Hepatocyte (in vitro differentiated cells): ENCODE measurements at regions not wholly inside any gene's neighbourhood (a gene's known extent, or its start where the extent isn't known, plus 50 kb on each side); places are given as distances from the start of the nearest gene placed in this dataset.

Source experiments
- DNase-seq: peaks from one replicate; pipeline ENCODE4 v3.0.0-alpha.2; 2016; ENCODE audit warnings: low spot score
- H2AFZ ChIP-seq: fragments of 200-600 bp; sonication (generic); 2 replicates; pipeline ENCODE4 v1.6.0; 2016; ENCODE audit warnings: antibody characterized with exemption, mild to moderate bottlenecking
- H3K27ac ChIP-seq: fragments of 200-600 bp; sonication (generic); 2 replicates; pipeline ENCODE4 v1.5.1; 2016; ENCODE audit warnings: mild to moderate bottlenecking
- H3K27me3 ChIP-seq: fragments of 200-600 bp; sonication (generic); 2 replicates; pipeline ENCODE4 v1.6.1; 2016
- H3K36me3 ChIP-seq: fragments of 200-600 bp; sonication (generic); replicated peaks from 2 replicates; pipeline ENCODE4 v1.5.1; 2016; ENCODE audit warnings: low read depth; ENCODE audit not compliant: insufficient read depth
- H3K4me1 ChIP-seq: fragments of 200-600 bp; sonication (generic); 2 replicates; pipeline ENCODE4 v1.5.1; 2016; ENCODE audit warnings: mild to moderate bottlenecking, moderate library complexity; ENCODE audit not compliant: insufficient read depth
- H3K4me2 ChIP-seq: fragments of 200-600 bp; sonication (generic); 2 replicates; pipeline ENCODE4 v1.6.0; 2016
- H3K4me3 ChIP-seq: fragments of 200-600 bp; sonication (generic); 2 replicates; pipeline ENCODE4 v1.5.1; 2016; ENCODE audit warnings: mild to moderate bottlenecking
- H3K79me2 ChIP-seq: fragments of 200-600 bp; sonication (generic); 2 replicates; pipeline ENCODE4 v1.6.0; 2017; ENCODE audit warnings: mild to moderate bottlenecking
- H3K9me2 ChIP-seq: fragments of 200-600 bp; sonication (generic); replicated peaks from 2 replicates; pipeline ENCODE4 v1.6.0; 2017; ENCODE audit warnings: mild to moderate bottlenecking; ENCODE audit not compliant: insufficient read depth
- H3K9me3 ChIP-seq: fragments of 200-600 bp; sonication (generic); 2 replicates; pipeline ENCODE4 v1.5.1; 2016; ENCODE audit warnings: low read depth, mild to moderate bottlenecking
- H4K20me1 ChIP-seq: fragments of 200-600 bp; sonication (generic); 2 replicates; pipeline ENCODE4 v1.6.0; 2016; ENCODE audit warnings: mild to moderate bottlenecking; ENCODE audit not compliant: insufficient read depth, poor library complexity, severe bottlenecking
- EZH2 ChIP-seq: fragments of 200-600 bp; sonication (generic); IDR thresholded peaks from 2 replicates; pipeline ENCODE4 v1.6.1; 2016; ENCODE audit warnings: antibody characterized with exemption, mild to moderate bottlenecking, borderline replicate concordance
- EZH2phosphoT487 ChIP-seq: fragments of 200-600 bp; sonication (generic); IDR thresholded peaks from one replicate; pipeline ENCODE4 v1.6.1; 2018; ENCODE audit warnings: antibody characterized with exemption, mild to moderate bottlenecking, low read depth, moderate library complexity; ENCODE audit not compliant: unreplicated experiment, severe bottlenecking
- WGBS: methylation state at CpG from one replicate; pipeline ENCODE4 v1.1.6; 2016; ENCODE audit warnings: low lambda C conversion rate; ENCODE audit errors: missing lambda C conversion rate; 5-methylcytosine and 5-hydroxymethylcytosine counted together
- TF ChIP-seq, protein P1 (sequence below): fragments of 200-600 bp; sonication (generic); IDR thresholded peaks from 2 replicates; pipeline ENCODE4 v1.5.1; 2016; ENCODE audit warnings: antibody characterized with exemption, mild to moderate bottlenecking; ENCODE audit not compliant: poor library complexity

GRCh38 chr3:196147116-196147515 lies 64.1 kb downstream of the ZDHHC19 start:
- Histone ChIP-seq H3K27me3 (no peaks in the 10 kb centered on the region), H3K4me3 (no peak overlapping the region), H3K79me2 (no peaks in the 10 kb centered on the region), H3K4me2 (no peak overlapping the region), H4K20me1 (no peaks in the 10 kb centered on the region), H3K4me1 (no peaks in the 10 kb centered on the region), H3K9me3 (no peaks in the 10 kb centered on the region), H2AFZ (no peak overlapping the region), H3K9me2 (no peaks in the 10 kb centered on the region), H3K36me3 (no peaks in the 10 kb centered on the region), H3K27ac (no peak overlapping the region)
- TF ChIP-seq EZH2phosphoT487 (no peak), EZH2 (no peak)
- TF ChIP-seq, protein P1, sequence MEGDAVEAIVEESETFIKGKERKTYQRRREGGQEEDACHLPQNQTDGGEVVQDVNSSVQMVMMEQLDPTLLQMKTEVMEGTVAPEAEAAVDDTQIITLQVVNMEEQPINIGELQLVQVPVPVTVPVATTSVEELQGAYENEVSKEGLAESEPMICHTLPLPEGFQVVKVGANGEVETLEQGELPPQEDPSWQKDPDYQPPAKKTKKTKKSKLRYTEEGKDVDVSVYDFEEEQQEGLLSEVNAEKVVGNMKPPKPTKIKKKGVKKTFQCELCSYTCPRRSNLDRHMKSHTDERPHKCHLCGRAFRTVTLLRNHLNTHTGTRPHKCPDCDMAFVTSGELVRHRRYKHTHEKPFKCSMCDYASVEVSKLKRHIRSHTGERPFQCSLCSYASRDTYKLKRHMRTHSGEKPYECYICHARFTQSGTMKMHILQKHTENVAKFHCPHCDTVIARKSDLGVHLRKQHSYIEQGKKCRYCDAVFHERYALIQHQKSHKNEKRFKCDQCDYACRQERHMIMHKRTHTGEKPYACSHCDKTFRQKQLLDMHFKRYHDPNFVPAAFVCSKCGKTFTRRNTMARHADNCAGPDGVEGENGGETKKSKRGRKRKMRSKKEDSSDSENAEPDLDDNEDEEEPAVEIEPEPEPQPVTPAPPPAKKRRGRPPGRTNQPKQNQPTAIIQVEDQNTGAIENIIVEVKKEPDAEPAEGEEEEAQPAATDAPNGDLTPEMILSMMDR = no peak
- no peak for DNase-seq
- 89% methylated on average over 2 of the region's 2 CpGs for WGBS

DNA sequence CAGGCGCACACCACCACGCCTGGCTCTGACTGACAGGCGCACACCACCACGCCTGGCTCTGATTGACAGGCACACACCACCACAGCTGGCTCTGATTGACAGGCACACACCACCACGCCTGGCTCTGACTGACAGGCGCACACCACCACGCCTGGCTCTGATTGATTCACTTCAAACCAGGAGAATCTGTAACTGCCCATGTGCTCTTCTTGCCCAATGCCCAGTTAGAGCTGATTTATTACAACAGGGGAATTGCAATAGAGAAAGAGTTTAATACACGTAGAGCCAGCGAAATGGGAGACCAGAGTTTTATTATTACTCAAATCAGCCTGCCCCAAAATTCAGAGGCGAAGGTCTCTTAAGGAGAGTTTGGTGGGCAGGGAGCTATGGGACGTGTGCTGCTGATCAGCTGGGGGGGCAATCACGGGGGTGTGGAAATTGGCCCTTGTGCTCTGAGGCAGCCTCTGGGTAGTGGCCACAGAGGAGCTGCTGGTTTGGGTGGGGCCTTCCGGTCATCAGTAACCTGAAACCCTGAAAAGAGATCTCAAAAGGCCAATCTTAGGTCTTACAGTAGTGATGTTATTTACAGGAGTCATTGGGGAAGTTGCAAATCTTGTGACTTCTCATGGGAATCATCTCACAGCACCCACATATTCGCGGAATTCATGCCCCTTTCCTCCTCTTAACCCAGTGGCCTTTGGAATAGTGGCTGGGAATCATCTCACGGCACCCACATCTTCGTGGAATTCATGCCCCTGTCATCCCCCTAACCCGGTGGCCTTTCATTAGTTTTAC lies 63.8 kb upstream of the TFRC start:
- 91% methylated on average over 14 of the region's 18 CpGs for WGBS

DNA sequence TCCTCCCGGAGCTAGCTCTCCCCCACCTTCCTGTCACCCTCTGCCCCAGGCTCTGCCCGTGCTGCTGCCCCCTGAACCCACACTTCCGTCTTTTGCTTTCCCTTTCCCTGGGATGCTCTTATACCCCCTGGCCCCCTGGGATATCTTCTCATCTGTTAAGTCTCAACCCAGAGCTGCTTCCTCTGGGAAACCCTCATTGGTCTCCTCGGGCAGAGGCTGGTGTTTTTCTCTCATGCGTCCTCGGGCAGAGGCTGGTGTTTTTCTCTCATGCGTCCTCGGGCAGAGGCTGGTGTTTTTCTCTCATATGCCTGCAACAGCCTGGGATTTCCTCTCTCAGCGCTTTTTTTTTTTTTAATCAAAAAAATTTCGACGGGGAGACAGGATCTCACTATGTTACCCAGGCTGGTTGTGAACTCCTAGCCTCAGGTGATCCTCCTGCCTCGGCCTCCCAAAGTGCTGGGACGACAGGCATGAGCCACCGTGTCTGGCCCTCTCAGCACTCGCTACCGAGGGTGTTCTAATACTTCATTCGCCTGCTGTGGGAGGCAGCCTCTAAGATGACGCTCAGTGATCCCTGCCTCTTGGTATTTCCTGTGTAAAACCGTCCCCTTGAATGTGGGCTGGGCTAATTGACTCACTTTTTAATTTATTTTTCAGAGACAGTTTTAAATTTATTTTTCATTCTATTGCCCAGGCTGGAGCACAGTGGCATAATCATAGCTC lies 62.7 kb upstream of the TFRC start:
- H3K27ac ChIP-seq = no peak overlapping the region
- 89% methylated on average over 19 of the region's 19 CpGs for WGBS
- no peaks in the 10 kb centered on the region for H3K9me3 ChIP-seq
- no peak overlapping the region for H3K4me2 ChIP-seq
- H3K4me1 ChIP-seq = no peaks in the 10 kb centered on the region
- no peak overlapping the region for H3K4me3 ChIP-seq
- TF ChIP-seq EZH2phosphoT487 = no peak
- TF ChIP-seq, protein P1 = no peak
- TF ChIP-seq EZH2 = no peak
- H2AFZ ChIP-seq = no peak overlapping the region
- no peaks in the 10 kb centered on the region for H3K36me3 ChIP-seq
- no peak for DNase-seq
- H3K79me2 ChIP-seq = no peaks in the 10 kb centered on the region
- no peaks in the 10 kb centered on the region for H4K20me1 ChIP-seq
- no peaks in the 10 kb centered on the region for H3K27me3 ChIP-seq
- no peaks in the 10 kb centered on the region for H3K9me2 ChIP-seq

More for the DNA sequence above, 63.8 kb upstream of the TFRC start:
- DNase-seq = no peak
- Histone ChIP-seq H3K9me3 (no peaks in the 10 kb centered on the region), H3K9me2 (no peaks in the 10 kb centered on the region), H2AFZ (no peak overlapping the region), H3K4me3 (no peak overlapping the region), H3K79me2 (no peaks in the 10 kb centered on the region), H3K4me2 (no peak overlapping the region), H3K4me1 (no peaks in the 10 kb centered on the region), H3K36me3 (no peaks in the 10 kb centered on the region), H4K20me1 (no peaks in the 10 kb centered on the region), H3K27ac (no peak overlapping the region), H3K27me3 (no peaks in the 10 kb centered on the region)
- TF ChIP-seq, protein P1 = no peak
- TF ChIP-seq EZH2 (no peak), EZH2phosphoT487 (no peak)
